Mammary epithelial cell (primary cell): ENCODE measurements at regions not wholly inside any gene's neighbourhood (a gene's known extent, or its start where the extent isn't known, plus 50 kb on each side); places are given as distances from the start of the nearest gene placed in this dataset.

Experiments
- CTCF ChIP-seq, 2 donors: IDR thresholded peaks in 1 of 2; conservative IDR thresholded peaks in 1 of 2; 2 replicates each; pipeline ENCODE4 v1.5.1; 2011 to 2012; ENCODE audit warnings: inconsistent platforms in 2 of 2, low read length in 2 of 2, mild to moderate bottlenecking in 2 of 2, control low read depth in 1 of 2, low read depth in 1 of 2; ENCODE audit not compliant: insufficient read depth in 1 of 2; ENCODE audit errors: extremely low read depth in 1 of 2
- EZH2 ChIP-seq: IDR thresholded peaks from 2 replicates; pipeline ENCODE4 v1.6.1; 2012; ENCODE audit warnings: low read length, inconsistent platforms, borderline replicate concordance

GRCh38 chr10:111873621-111874135, 309.9 kb downstream of the GPAM start:
- no peak for TF ChIP-seq EZH2
- TF ChIP-seq CTCF (conservative IDR thresholded peaks at IDR 0.05 in 1 of 2, IDR thresholded peaks at IDR 0.05 in 1 of 2; ENCODE audit: extremely low read depth in 1 of 2, insufficient read depth in 1 of 2, low read depth in 1 of 2, low read length in 2 of 2), result no peak
